ENCODE measurements at regions not wholly inside any gene's neighbourhood (a gene's known extent, or its start where the extent isn't known, plus 50 kb on each side); places are given as distances from the start of the nearest gene placed in this dataset.

GRCh38 chr5:54760182-54760935, 225.0 kb downstream of the ESM1 start:
- ATAC-seq (ENCODE audit: low FRiP score in 2 of 2) (no peak), DNase-seq (no peak)
- Histone ChIP-seq H3K27me3 (no peaks in the 10 kb centered on the region), H3K27ac (peak overlapping the region in 1 of 4 donors; percentile 8), H3K9me3 (no peaks in the 10 kb centered on the region), H3K4me3 (no peak overlapping the region), H3K36me3 (no peaks in the 10 kb centered on the region), H3K4me1 (peaks cover 0 to 8% (median 2%) of the 10 kb centered on the region in 4 donors)
- TF ChIP-seq POLR2AphosphoS5 (IDR thresholded peaks at IDR 0.05) (no peak), POLR2A (IDR thresholded peaks at IDR 0.05) (no peak), EP300 (IDR thresholded peaks at IDR 0.05) (no peak), CTCF (IDR thresholded peaks at IDR 0.05) (no peak)
- 75 to 92% methylated on average over 6 of the region's 6 CpGs for WGBS, 2 donors

GRCh38 chr5:54758038-54758437, 227.4 kb downstream of the ESM1 start:
- WGBS, 2 donors: 80 to 83% methylated on average over 4 of the region's 4 CpGs
- H3K27me3 ChIP-seq: no peaks in the 10 kb centered on the region
- H3K4me3 ChIP-seq: no peak overlapping the region
- no peak for TF ChIP-seq CTCF (IDR thresholded peaks at IDR 0.05)
- peak in 1 of 2 donors; percentile 17 for TF ChIP-seq POLR2AphosphoS5 (IDR thresholded peaks at IDR 0.05)
- no peaks in the 10 kb centered on the region for H3K36me3 ChIP-seq
- peaks cover 0 to 8% (median 2%) of the 10 kb centered on the region in 4 donors for H3K4me1 ChIP-seq
- H3K9me3 ChIP-seq: no peaks in the 10 kb centered on the region
- DNase-seq (no peak), ATAC-seq (ENCODE audit: low FRiP score in 2 of 2) (peak in 1 of 2 donors; percentile 50)
- H3K27ac ChIP-seq: no peak overlapping the region

GRCh38 chr5:54757541-54757940, 227.9 kb downstream of the ESM1 start:
- Histone ChIP-seq H3K9me3 (no peaks in the 10 kb centered on the region), H3K27ac (no peak overlapping the region), H3K4me1 (peaks cover 0 to 8% (median 2%) of the 10 kb centered on the region in 4 donors), H3K36me3 (no peaks in the 10 kb centered on the region), H3K27me3 (no peaks in the 10 kb centered on the region), H3K4me3 (no peak overlapping the region)
- no peak for DNase-seq
- no peak for ATAC-seq (ENCODE audit: low FRiP score in 2 of 2)
- WGBS, 2 donors: 98 to 100% methylated on average over 3 of the region's 3 CpGs
- TF ChIP-seq EP300 (IDR thresholded peaks at IDR 0.05) (no peak), POLR2AphosphoS5 (IDR thresholded peaks at IDR 0.05) (no peak)

GRCh38 chr5:54756796-54757402, 228.5 kb downstream of the ESM1 start:
- DNase-seq (no peak), ATAC-seq (ENCODE audit: low FRiP score in 2 of 2) (no peak)
- Histone ChIP-seq H3K27me3 (no peaks in the 10 kb centered on the region), H3K9me3 (no peaks in the 10 kb centered on the region), H3K4me1 (peaks cover 0 to 7% (median 2%) of the 10 kb centered on the region in 4 donors), H3K4me3 (no peak overlapping the region), H3K27ac (no peak overlapping the region), H3K36me3 (no peaks in the 10 kb centered on the region)
- TF ChIP-seq CTCF (IDR thresholded peaks at IDR 0.05) (no peak), EP300 (IDR thresholded peaks at IDR 0.05) (no peak)
- WGBS, 2 donors: 93 to 94% methylated on average over 1 of the region's 1 CpG

GRCh38 chr5:54756301-54756700, 229.1 kb downstream of the ESM1 start:
- Histone ChIP-seq H3K36me3 (no peaks in the 10 kb centered on the region), H3K27me3 (no peaks in the 10 kb centered on the region), H3K9me3 (no peaks in the 10 kb centered on the region), H3K4me1 (peaks cover 0 to 4% (median 2%) of the 10 kb centered on the region in 4 donors), H3K4me3 (no peak overlapping the region), H3K27ac (no peak overlapping the region)
- DNase-seq (no peak), ATAC-seq (ENCODE audit: low FRiP score in 2 of 2) (no peak)
- WGBS, 2 donors: 77 to 83% methylated on average over 4 of the region's 4 CpGs
- TF ChIP-seq POLR2AphosphoS5 (IDR thresholded peaks at IDR 0.05) (no peak), POLR2A (IDR thresholded peaks at IDR 0.05) (no peak), EP300 (IDR thresholded peaks at IDR 0.05) (no peak), CTCF (IDR thresholded peaks at IDR 0.05) (no peak)
